ENCODE measurements at regions not wholly inside any gene's neighbourhood (a gene's known extent, or its start where the extent isn't known, plus 50 kb on each side); places are given as distances from the start of the nearest gene placed in this dataset.

GRCh38 chr6:165863801-165864200, 200.8 kb upstream of the PDE10A start:
- no peak for TF ChIP-seq TAF1 (IDR thresholded peaks at IDR 0.05; ENCODE audit: low read depth)
- no peak for TF ChIP-seq EP300 (conservative IDR thresholded peaks at IDR 0.05; ENCODE audit: poor library complexity, severe bottlenecking)
- TF ChIP-seq POLR2AphosphoS5 (IDR thresholded peaks at IDR 0.05) = no peak
- TF ChIP-seq, protein P1, sequence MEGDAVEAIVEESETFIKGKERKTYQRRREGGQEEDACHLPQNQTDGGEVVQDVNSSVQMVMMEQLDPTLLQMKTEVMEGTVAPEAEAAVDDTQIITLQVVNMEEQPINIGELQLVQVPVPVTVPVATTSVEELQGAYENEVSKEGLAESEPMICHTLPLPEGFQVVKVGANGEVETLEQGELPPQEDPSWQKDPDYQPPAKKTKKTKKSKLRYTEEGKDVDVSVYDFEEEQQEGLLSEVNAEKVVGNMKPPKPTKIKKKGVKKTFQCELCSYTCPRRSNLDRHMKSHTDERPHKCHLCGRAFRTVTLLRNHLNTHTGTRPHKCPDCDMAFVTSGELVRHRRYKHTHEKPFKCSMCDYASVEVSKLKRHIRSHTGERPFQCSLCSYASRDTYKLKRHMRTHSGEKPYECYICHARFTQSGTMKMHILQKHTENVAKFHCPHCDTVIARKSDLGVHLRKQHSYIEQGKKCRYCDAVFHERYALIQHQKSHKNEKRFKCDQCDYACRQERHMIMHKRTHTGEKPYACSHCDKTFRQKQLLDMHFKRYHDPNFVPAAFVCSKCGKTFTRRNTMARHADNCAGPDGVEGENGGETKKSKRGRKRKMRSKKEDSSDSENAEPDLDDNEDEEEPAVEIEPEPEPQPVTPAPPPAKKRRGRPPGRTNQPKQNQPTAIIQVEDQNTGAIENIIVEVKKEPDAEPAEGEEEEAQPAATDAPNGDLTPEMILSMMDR (IDR thresholded peaks at IDR 0.05; ENCODE audit: poor library complexity, severe bottlenecking) = no peak
- TF ChIP-seq RAD21 (conservative IDR thresholded peaks at IDR 0.05) = no peak

All from neural cell (in vitro differentiated cells).